CMK (cell line): ENCODE measurements at regions not wholly inside any gene's neighbourhood (a gene's known extent, or its start where the extent isn't known, plus 50 kb on each side); places are given as distances from the start of the nearest gene placed in this dataset.

Experiments used
- DNase-seq: peaks from one replicate; pipeline ENCODE4 v3.0.0-alpha.2; 2010; ENCODE audit warnings: low read depth

DNA sequence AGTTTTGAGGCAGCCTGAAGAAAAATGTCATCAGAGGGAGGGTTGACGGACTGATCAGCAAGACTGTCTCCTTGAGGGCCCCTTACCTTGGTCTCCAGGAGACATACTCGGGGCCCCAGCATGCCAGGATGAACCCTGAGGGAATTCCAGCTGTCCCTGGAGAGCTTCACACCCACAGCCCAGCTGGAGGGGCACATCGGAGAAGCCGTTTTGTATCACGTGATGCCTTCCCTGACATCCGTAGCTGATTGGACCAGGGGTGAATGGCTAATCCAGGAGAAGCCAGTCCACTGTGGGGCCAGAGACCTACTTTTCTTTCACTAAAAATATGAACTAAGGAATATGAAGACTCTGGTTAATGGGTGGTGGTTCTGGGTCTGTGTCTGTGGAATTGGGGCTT is 86.0 kb upstream of the TP53I11 start:
- DNase-seq = no peak

DNA sequence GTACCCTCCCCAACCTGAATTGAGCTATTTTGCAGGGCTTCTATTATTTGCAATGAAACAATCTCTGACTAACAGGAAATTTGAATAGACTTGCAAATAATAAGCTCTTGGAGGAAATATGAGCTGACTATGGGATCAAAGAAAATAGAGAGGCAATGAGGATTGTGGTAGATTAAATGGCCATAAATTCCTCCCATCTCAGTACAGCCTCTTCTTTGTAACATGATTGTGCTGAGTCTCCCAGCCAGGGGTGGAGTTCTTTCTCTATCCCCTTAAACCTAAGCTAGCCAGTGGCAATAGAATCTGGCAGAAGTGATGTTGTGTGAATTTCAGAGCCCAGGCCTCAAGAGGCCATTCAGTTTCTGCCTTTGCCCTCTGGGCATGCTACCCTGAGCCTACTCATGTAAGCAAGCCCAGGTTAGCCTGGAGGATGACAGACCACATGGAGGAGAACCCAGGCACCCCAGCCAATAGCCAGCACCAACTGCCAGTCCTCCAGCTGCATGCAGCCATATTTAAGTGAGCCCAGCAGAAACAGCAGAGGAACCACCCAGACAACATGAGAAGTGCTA is 86.8 kb upstream of the TP53I11 start:
- DNase-seq = no peak

DNA sequence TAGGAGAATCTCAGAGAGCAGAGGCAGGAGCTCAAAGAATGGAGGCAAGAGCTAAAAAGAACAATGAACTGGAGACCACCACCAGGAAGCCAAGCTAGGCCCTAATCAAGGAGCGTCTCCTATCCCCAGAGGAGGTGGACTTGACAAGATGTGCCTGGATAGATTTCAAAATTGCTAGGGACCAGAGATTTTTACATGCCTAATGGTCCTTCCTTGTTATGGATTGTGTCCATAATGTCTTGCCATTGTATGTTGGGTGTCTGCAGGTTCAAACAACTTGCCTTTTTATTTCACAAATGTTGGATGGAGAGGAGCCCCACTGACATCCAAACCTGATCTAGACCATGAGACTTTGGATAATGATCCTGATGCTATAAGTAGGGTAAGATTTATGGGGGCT is 88.2 kb upstream of the TP53I11 start:
- DNase-seq = no peak

GRCh38 chr11:45041596-45041995 is 90.9 kb upstream of the TP53I11 start:
- no peak for DNase-seq

- DNase-seq = no peak
Measured at GRCh38 chr11:45042560-45042959, 91.9 kb upstream of the TP53I11 start.

DNA sequence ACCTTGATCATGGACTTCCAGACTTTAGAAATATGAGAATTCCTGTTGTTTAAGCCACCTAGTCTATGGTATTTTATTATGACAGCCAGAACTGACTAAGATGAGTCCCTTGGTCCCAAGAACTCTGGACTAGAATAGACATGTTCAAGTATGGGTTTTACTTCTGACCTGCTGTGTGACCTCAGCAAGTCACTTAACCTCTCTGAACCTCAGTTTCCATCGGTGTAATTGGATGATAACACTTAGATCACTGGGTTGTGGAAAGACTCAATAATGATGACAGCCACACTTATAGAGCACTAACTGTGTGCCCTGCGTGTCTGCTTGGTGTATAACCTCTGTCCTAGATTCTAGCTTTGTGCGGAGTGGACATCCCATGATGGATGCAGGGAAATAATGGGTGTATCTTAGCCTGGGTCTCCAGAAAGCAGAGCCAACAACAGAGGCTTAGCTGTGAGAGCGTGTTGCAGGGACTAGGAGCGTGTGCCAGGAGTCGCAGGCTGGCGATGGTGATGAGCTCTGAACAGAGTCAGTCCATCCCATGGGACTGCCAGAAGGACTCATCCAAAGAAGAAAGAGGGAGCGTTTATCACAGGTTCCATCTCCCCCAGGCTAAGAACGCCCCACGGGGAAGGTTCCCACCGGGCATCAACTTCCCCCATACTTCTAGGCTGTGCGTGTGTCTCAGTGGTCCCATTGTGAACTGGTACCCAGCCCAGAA is 93.2 kb upstream of the TP53I11 start:
- DNase-seq = no peak

GRCh38 chr11:45045683-45046471 is 95.2 kb upstream of the TP53I11 start:
- no peak for DNase-seq

DNA sequence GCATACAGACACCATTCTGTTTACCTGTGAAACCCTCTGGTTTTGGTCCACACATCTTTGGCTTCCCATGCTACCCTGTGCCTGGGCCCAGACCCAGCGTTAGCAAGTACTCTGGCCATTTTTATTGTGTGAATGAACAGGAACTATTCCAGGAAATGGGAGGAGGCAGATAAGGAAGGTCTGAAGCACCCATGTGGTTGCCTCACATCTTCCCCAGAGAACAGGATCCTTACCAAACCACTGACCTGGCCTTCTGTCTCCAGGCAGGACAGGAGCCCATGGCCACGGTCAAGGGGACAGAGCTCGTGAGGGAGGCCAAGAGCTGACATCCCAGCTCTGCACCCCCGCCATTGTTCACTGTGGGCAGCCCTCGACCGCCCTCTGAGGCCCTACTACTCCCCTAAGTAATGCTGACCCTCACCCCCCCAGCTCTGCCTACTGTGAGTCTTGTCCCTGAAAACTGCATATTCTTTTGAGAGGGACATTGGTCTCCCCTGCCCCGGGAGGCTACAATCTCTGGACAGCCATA is 97.7 kb upstream of the TP53I11 start:
- no peak for DNase-seq

DNA sequence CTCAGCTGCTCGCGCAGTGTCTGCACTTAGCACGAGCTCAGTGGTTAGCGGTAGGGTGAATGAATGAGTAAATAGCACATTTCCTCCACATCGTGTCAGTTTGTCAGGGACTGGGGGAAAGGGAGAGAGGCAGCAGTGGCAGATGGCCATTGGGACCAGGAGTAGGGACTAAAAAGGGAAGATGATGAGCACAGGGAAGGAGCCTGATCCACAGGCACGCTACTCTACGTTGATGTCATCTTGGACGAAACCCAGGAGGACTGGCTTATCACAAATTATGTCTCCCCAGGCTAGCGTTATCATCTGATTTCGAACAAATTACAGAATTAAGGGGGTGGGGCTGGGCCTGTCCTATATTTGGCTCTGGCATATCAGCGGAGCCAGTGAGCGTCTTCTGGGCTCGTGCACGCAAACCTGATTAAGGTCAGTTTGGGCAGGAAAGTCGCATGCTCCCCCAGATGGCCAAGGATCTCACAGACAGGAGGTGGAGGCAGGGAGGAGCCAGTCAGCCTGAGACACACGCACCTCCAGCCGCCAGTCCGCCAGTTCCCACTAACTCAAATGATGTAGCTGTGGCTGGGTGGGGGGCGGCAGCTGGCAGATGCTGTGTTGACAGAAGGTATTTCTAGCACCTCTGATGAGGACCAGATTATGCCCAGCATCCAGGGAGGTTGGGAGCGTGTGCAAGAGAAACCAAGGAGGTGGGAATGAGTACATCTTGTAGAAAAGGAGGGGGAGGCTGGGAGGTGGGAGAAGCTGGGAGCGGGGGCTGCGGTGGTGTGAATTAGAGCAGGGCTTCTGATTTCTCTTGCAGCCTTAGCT is 97.4 kb upstream of the PRDM11 start:
- DNase-seq = no peak

- DNase-seq = no peak
Measured at GRCh38 chr11:45050111-45050510, 96.3 kb upstream of the PRDM11 start.

DNA sequence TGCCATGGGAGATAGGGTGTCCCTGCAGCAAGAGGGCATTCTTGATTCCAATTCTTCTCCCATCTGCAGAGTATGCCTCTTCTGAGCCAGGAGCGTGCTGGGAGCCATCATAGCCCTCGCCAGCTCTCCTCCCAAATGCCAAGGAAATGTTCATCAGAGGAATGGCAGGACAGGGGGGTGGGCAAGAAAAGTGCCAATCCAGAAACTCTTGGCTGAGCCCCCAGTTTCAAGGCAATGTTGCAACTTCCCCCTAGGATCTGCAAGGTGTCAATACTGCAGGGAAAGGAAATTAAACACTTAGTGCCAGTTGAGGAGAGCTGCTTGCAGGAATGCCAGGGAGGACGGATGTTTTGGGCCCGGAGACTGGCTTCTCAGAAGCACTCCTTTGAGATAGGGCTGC is 94.8 kb upstream of the PRDM11 start:
- DNase-seq = no peak

- no peak for DNase-seq
Measured at GRCh38 chr11:45052361-45052760, 94.1 kb upstream of the PRDM11 start.

- no peak for DNase-seq
Measured at GRCh38 chr11:45053736-45054446, 92.5 kb upstream of the PRDM11 start.

- DNase-seq = no peak
Measured at GRCh38 chr11:45054956-45055355, 91.5 kb upstream of the PRDM11 start.

- no peak for DNase-seq
Measured at GRCh38 chr11:45056529-45056928, 89.9 kb upstream of the PRDM11 start.

GRCh38 chr11:45057938-45058646 is 88.3 kb upstream of the PRDM11 start:
- DNase-seq = no peak

GRCh38 chr11:45058647-45058950 is 87.8 kb upstream of the PRDM11 start:
- DNase-seq = no peak

DNA sequence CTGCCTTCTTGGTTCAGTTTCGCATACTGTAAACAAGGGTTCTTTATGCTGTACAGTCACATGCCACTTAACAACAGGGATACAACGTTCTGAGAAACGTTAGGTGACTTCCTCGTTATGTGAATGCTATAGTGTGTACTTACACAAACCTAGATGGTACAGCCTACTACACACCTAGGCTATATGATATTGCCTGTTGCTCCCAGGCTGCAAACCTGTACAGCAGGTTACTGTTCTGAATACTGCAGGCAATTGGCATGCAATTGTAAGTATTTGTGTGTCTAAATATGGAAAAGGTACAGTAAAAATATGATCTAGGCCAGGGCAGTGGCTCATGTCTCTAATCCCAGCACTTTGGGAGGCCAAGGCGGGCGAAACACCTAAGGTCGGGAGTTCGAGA is 85.7 kb upstream of the PRDM11 start:
- DNase-seq = no peak

DNA sequence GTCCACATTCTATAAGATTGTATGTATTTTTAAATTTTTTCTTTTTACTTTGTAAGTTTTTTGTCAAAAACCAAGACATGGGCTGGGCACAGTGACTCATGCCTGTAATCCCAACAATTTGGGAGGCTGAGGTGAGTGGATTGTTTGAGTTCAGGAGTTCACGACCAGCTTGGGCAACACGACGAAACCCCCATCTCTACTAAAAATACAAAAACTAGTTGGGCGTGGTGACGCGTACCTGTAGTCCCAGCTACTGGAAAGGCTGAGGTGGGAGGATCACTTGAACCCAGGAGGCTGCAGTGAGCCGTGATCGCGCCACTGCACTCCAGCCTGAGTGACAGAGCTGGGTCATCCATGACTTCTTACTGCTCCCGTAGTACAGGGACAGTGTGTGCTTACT is 84.8 kb upstream of the PRDM11 start:
- no peak for DNase-seq

- no peak for DNase-seq
Measured at GRCh38 chr11:45062115-45062514, 84.3 kb upstream of the PRDM11 start.

DNA sequence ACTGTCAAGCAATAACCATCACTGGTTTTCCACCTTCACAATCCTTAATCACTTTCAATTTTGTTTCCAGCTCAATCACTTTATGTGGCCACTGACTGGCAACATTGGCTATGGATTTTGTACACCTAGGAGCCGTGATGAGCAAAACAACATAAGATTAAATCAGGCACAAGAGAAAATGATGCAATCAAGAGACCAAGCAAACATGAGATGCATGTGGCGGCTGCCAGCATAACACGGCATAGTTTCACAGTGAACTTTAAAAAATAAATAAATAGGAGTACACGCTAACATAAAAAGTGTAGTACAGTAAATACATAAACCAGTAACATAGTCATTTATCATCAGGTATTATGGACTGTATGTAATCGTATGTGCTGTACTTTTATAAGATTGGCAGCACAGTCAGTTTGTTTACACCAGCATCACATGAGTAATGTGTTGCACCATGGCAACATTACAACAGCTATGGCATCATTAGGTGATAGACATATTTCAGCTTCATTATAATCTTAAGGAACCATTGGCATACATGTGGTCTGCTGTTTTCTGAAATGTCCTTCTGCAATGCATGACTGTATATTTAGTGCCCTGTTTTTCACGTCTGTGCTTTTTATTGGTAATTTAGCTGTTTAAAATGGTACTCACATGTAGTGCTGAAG is 83.3 kb upstream of the PRDM11 start:
- no peak for DNase-seq
